ENCODE measurements at regions not wholly inside any gene's neighbourhood (a gene's known extent, or its start where the extent isn't known, plus 50 kb on each side); places are given as distances from the start of the nearest gene placed in this dataset.

GRCh38 chr10:8283986-8284385, 229.5 kb downstream of the GATA3 start:
- TF ChIP-seq CTCF (IDR thresholded peaks at IDR 0.05) = no peak
- TF ChIP-seq POLR2A (IDR thresholded peaks at IDR 0.05) = no peak
- no peak for TF ChIP-seq POLR2AphosphoS5 (IDR thresholded peaks at IDR 0.05; ENCODE audit: insufficient read depth in 1 of 2, low read depth in 1 of 2)
